ENCODE measurements at regions not wholly inside any gene's neighbourhood (a gene's known extent, or its start where the extent isn't known, plus 50 kb on each side); places are given as distances from the start of the nearest gene placed in this dataset.
A peak's percentile ranks its signal among the peaks of the same experiment; 100 is the strongest.

DNA sequence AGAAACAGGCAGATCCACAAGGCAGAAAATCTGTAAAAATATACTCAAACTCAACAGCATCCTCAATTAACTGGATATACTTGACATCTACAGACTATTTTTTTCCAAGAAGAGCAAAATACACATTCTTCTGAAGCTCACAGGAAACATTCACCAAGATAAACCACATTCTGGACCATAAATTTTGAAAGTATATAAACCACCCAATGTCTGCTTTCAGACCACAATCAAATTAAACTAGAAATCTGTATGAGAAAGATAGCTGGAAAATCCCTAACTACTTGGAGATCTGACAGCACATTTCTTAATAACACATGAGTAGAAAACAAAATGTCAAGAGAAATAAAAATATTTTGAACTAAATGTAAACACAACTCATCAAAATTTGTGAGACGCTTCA, 195.5 kb downstream of the ERMARD start:
- TF ChIP-seq, protein P1, sequence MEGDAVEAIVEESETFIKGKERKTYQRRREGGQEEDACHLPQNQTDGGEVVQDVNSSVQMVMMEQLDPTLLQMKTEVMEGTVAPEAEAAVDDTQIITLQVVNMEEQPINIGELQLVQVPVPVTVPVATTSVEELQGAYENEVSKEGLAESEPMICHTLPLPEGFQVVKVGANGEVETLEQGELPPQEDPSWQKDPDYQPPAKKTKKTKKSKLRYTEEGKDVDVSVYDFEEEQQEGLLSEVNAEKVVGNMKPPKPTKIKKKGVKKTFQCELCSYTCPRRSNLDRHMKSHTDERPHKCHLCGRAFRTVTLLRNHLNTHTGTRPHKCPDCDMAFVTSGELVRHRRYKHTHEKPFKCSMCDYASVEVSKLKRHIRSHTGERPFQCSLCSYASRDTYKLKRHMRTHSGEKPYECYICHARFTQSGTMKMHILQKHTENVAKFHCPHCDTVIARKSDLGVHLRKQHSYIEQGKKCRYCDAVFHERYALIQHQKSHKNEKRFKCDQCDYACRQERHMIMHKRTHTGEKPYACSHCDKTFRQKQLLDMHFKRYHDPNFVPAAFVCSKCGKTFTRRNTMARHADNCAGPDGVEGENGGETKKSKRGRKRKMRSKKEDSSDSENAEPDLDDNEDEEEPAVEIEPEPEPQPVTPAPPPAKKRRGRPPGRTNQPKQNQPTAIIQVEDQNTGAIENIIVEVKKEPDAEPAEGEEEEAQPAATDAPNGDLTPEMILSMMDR (IDR thresholded peaks at IDR 0.05) = no peak
- Histone ChIP-seq H3K9me3 (peaks cover 0 to 14% of the 10 kb centered on the region in 2 donors), H3K4me3 (no peak overlapping the region), H3K27me3 (no peaks in the 10 kb centered on the region), H3K4me1 (no peaks in the 10 kb centered on the region), H3K27ac (no peak overlapping the region), H3K36me3 (no peaks in the 10 kb centered on the region)
- DNase-seq (ENCODE audit: low spot score) = no peak

- no peaks in the 10 kb centered on the region for H3K4me1 ChIP-seq
- no peak overlapping the region for H3K27ac ChIP-seq
- no peaks in the 10 kb centered on the region for H3K36me3 ChIP-seq
- peaks cover 0 to 14% of the 10 kb centered on the region in 2 donors for H3K9me3 ChIP-seq
- H3K27me3 ChIP-seq = no peaks in the 10 kb centered on the region
- no peak for DNase-seq (ENCODE audit: low spot score)
- TF ChIP-seq, protein P1 (IDR thresholded peaks at IDR 0.05) = no peak
- H3K4me3 ChIP-seq = no peak overlapping the region
These were observed 193.7 kb downstream of the ERMARD start for GRCh38 chr6:169945117-169945516.

- H3K27me3 ChIP-seq = no peaks in the 10 kb centered on the region
- H3K4me1 ChIP-seq = no peaks in the 10 kb centered on the region
- H3K4me3 ChIP-seq = no peak overlapping the region
- H3K9me3 ChIP-seq = peaks cover 0 to 14% of the 10 kb centered on the region in 2 donors
- no peak for DNase-seq (ENCODE audit: low spot score)
- no peak overlapping the region for H3K27ac ChIP-seq
- TF ChIP-seq, protein P1 (IDR thresholded peaks at IDR 0.05) = no peak
- no peaks in the 10 kb centered on the region for H3K36me3 ChIP-seq
These were observed 193.0 kb downstream of the ERMARD start for GRCh38 chr6:169944415-169944814.

GRCh38 chr6:169944061-169944337, 192.6 kb downstream of the ERMARD start:
- Histone ChIP-seq H3K9me3 (peaks cover 0 to 14% of the 10 kb centered on the region in 2 donors), H3K27me3 (no peaks in the 10 kb centered on the region), H3K36me3 (no peaks in the 10 kb centered on the region), H3K4me1 (no peaks in the 10 kb centered on the region), H3K4me3 (no peak overlapping the region), H3K27ac (no peak overlapping the region)
- TF ChIP-seq, protein P1 (IDR thresholded peaks at IDR 0.05) = no peak
- no peak for DNase-seq (ENCODE audit: low spot score)

GRCh38 chr6:169943241-169944060, 192.0 kb downstream of the ERMARD start:
- Histone ChIP-seq H3K4me3 (no peak overlapping the region), H3K27me3 (no peaks in the 10 kb centered on the region), H3K36me3 (no peaks in the 10 kb centered on the region), H3K9me3 (peaks cover 0 to 14% of the 10 kb centered on the region in 2 donors), H3K27ac (no peak overlapping the region), H3K4me1 (no peaks in the 10 kb centered on the region)
- TF ChIP-seq, protein P1 (IDR thresholded peaks at IDR 0.05) = no peak
- peak; percentile 38 for DNase-seq (ENCODE audit: low spot score)

DNA sequence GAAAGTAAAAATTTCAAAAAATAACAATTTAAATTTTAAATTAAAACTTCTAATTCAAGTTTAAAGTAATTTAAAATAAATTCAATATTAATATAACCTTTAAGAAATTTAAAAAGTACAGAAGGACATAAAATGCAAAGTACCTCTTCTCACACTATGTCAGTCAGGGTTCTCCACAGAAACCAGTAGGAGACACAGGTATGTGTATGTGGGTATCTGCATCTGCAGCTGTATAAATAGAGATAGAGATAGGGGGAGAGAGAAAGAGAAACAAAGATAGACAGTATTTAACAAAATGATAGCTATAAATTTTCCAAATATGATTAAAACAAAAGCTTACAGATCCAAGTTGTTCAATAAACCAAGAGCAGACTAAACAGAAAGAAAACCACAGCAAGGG, 190.8 kb downstream of the ERMARD start:
- TF ChIP-seq, protein P1 (IDR thresholded peaks at IDR 0.05) = no peak

More for the DNA sequence above, 190.8 kb downstream of the ERMARD start:
- Histone ChIP-seq H3K27ac (no peak overlapping the region), H3K9me3 (peaks cover 0 to 14% of the 10 kb centered on the region in 2 donors), H3K36me3 (no peaks in the 10 kb centered on the region), H3K4me1 (no peaks in the 10 kb centered on the region), H3K27me3 (no peaks in the 10 kb centered on the region), H3K4me3 (no peak overlapping the region)
- DNase-seq (ENCODE audit: low spot score) = no peak
